ENCODE measurements at regions not wholly inside any gene's neighbourhood (a gene's known extent, or its start where the extent isn't known, plus 50 kb on each side); places are given as distances from the start of the nearest gene placed in this dataset.

DNA sequence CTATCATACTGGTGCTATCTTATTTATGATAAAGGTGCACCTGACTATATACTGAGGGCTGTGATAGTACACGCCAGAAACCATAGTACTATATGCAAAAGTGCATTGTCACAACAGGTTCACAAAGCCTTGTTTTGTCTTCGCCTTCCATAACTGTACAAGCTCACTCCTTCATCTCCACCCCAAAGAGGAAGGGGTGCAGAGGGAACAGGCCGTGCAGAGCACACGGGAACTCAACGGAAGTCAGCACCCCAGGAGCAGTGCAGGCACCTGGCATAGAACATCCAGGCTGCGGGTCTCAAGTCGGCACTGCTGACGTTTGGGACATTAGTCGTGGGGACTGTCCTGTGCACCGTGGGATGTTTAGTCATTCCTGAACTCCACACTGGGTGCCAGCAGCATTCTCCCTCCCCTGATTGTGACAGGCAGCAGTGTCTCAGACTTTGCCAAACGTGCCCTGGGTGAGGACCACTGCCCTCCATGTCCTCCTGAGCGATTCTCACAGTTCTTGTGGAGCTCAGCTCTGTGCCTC lies 99.7 kb downstream of the PXDC1 start:
- TF ChIP-seq, protein P1, sequence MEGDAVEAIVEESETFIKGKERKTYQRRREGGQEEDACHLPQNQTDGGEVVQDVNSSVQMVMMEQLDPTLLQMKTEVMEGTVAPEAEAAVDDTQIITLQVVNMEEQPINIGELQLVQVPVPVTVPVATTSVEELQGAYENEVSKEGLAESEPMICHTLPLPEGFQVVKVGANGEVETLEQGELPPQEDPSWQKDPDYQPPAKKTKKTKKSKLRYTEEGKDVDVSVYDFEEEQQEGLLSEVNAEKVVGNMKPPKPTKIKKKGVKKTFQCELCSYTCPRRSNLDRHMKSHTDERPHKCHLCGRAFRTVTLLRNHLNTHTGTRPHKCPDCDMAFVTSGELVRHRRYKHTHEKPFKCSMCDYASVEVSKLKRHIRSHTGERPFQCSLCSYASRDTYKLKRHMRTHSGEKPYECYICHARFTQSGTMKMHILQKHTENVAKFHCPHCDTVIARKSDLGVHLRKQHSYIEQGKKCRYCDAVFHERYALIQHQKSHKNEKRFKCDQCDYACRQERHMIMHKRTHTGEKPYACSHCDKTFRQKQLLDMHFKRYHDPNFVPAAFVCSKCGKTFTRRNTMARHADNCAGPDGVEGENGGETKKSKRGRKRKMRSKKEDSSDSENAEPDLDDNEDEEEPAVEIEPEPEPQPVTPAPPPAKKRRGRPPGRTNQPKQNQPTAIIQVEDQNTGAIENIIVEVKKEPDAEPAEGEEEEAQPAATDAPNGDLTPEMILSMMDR (conservative IDR thresholded peaks at IDR 0.05), result no peak

DNA sequence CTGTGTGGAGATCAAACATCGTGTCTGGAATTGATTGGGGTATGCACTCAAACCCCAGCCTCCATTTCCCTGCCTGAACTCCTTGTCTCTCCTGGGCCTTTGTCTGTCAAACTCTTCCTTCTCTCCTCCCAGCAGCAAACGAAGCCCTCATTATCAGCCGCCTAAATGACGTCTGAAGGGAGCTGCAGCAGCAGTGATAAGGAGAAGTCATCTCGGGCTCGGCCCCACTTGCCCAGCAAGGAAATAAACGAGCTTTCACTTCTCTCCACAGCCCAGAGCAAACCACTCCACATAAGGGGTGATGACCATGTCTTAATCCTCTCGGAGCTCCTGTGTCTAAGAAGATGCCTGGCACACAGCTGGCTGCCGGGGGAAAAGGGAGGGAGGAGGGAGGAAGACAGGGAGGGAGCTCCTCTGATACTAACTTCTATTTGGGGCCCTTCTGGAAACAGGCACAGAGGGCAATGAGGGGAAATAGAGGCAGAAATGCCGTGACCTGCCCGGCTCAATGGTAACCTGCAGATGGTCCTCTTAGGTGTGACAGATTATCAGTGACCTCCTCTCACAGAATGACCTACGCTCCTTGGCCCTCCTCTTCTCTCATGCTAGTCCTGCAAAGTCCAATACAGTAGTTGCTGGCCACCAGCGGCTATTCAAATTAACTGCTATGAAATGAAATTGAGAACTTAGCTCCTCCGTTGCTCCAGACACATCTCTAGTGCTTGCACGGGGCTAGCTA lies 100.4 kb downstream of the PXDC1 start:
- no peak overlapping the region for H3K27ac ChIP-seq
- TF ChIP-seq, protein P1 (conservative IDR thresholded peaks at IDR 0.05), result no peak

More for the DNA sequence above, 99.7 kb downstream of the PXDC1 start:
- H3K27ac ChIP-seq, result no peak overlapping the region

DNA sequence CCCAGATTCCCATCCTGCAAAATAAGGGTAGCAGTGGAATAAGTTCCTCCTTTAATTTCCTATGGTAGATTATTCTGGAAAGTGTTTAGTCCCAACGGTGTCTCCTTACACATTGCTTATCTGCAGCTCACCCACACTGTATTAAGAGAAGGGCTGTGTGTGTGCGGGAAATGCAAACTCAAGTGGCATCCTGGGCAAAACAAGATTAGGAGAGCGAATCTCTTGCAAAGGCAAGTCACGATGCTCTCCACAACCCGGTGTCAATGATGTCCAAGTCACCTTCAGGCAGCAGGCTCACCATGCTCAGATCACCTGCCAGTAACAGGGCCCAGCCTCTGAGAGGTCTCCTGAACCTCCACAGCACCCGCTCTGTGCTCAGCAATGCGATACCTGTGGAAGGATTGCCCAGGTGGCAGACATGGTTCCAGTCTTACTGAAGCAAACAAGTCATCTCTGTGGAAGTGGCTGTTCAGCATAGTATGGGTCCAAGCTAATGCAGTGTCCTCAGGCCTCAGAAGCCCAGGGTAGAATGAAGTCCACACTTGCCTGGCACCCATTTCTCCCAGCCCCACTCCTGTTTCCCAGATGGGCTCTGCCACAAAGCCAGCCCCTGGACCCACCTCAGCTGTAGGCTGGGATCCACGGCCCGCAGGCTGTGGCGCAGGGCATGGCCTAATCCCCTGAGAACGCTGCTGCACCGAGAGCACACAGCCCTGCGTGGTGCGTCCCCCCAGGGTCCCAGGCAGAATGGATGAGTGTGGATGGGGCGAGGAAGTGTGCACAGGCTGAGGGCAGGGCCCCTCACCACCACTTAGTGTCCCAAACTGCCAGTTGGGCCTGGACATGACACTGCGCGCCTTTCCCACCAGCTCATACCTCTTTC lies 101.2 kb downstream of the PXDC1 start:
- TF ChIP-seq, protein P1 (conservative IDR thresholded peaks at IDR 0.05), result no peak
- H3K27ac ChIP-seq, result no peak overlapping the region

DNA sequence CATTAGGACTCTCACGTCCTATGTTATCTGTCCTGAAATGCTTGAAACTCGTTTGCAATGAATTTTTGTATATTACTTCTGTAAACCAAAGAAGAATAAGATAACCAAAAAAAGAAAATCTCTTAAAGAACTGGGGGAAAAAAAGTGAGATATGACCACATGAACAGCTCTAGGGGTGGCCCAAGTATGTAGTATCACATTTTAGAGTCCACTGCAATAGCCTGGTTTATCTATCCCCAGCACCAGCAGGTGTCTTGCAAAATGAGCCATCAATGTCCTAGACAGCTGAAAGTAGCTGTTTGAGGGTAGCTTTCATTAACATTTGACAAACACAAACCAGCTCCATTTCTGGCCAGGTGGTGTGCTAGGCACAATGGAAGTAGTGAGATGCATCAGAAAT lies 102.8 kb downstream of the PXDC1 start:
- TF ChIP-seq, protein P1 (conservative IDR thresholded peaks at IDR 0.05), result no peak
- no peak overlapping the region for H3K27ac ChIP-seq

DNA sequence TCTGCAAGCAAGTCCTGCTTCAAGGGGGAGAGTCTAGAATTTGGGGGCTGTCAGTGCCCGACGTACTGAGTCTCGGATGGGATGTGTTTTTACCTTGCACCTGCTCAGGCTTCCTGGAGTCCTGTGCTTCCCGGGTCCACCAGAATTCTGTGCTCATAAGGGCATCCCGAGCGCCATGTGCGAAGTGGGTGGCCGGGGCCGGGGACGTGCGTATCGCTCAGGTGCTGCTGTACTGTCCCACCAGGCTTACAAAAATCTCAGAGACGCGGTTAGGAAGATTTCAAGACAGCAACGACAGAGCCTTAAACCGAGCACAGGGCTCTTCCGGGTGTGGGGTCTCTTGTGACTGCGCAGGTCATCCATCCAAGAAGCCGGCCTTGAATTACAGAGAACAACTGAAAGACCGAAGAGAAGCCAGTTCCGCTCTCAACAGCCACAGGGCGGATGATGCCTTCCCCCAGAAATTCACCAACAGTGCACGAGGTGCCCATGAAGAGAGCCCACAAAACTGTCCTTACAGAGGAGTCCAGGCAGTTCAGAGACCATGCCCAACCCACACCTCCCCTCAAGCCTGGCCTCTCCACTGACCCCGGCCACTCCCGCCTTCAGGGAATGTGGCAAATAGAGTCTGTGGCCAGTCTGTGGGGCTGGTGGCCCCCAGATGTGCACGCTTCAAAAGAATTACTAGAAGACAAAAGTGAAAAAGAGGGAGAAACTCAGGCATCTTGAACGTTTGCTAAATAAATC lies 104.7 kb downstream of the PXDC1 start:
- no peak overlapping the region for H3K27ac ChIP-seq
- TF ChIP-seq, protein P1 (conservative IDR thresholded peaks at IDR 0.05), result no peak

DNA sequence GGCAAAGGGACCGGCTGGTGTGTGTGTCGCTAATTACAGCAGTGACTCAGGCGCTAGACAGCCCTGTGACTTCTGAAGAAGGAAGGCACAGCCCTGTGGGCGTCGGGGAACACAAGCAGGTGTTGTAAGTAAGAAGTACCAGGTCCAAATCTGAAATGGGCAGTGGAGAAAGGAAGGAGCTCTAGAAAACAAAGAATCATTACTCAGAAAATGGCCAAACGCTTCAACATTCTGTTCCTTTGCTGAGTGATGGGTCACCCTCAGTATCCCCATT lies 106.8 kb downstream of the PXDC1 start:
- TF ChIP-seq, protein P1 (conservative IDR thresholded peaks at IDR 0.05), result no peak
- H3K27ac ChIP-seq, result no peak overlapping the region
